Neural cell (in vitro differentiated cells): ENCODE measurements at regions not wholly inside any gene's neighbourhood (a gene's known extent, or its start where the extent isn't known, plus 50 kb on each side); places are given as distances from the start of the nearest gene placed in this dataset.

ENCODE experiments used
- EZH2 ChIP-seq: fragments of 200-600, 300-800 bp; shearing (Covaris generic), sonication (generic); IDR thresholded peaks from 2 replicates; pipeline ENCODE4 v1.6.1; 2014; ENCODE audit warnings: antibody characterized with exemption, low read length, borderline replicate concordance, mild to moderate bottlenecking; ENCODE audit not compliant: insufficient read depth, poor library complexity, severe bottlenecking
- MXI1 ChIP-seq: fragments of 450-650 bp; conservative IDR thresholded peaks from 2 replicates; pipeline ENCODE4 v1.6.1; 2014; ENCODE audit warnings: antibody characterized with exemption, mild to moderate bottlenecking; ENCODE audit not compliant: poor library complexity, severe bottlenecking
- POLR2AphosphoS5 ChIP-seq: IDR thresholded peaks from 2 replicates; pipeline ENCODE4 v1.6.1; 2012
- TF ChIP-seq, protein P1 (sequence below): fragments of 450-650 bp; IDR thresholded peaks from 2 replicates; pipeline ENCODE4 v1.5.1; 2014; ENCODE audit warnings: antibody characterized with exemption, mild to moderate bottlenecking, moderate library complexity; ENCODE audit not compliant: poor library complexity, severe bottlenecking
- TF ChIP-seq, protein P2 (sequence below): IDR thresholded peaks from 2 replicates; pipeline ENCODE4 v1.6.1; 2012; ENCODE audit warnings: borderline replicate concordance

DNA sequence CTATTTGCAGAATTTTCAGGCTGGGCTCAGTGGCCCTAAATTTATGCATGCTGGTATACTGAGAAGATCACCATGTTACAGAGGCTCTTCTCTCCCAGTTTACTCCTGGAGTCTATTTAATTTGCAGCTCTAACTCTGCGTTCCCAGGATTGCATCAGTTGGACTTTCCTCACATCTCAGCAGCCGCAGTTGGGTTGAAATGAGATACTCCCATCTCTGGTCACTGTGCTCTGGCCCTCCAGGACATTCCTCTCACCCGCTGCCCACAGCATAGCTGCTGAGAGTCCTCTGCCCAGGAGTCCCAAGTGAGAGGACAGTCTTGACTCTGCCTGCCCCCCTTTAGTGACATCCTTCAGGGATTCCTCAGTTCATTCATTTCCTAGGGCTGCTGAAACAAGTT is 150.9 kb downstream of the LACC1 start:
- TF ChIP-seq, protein P1, sequence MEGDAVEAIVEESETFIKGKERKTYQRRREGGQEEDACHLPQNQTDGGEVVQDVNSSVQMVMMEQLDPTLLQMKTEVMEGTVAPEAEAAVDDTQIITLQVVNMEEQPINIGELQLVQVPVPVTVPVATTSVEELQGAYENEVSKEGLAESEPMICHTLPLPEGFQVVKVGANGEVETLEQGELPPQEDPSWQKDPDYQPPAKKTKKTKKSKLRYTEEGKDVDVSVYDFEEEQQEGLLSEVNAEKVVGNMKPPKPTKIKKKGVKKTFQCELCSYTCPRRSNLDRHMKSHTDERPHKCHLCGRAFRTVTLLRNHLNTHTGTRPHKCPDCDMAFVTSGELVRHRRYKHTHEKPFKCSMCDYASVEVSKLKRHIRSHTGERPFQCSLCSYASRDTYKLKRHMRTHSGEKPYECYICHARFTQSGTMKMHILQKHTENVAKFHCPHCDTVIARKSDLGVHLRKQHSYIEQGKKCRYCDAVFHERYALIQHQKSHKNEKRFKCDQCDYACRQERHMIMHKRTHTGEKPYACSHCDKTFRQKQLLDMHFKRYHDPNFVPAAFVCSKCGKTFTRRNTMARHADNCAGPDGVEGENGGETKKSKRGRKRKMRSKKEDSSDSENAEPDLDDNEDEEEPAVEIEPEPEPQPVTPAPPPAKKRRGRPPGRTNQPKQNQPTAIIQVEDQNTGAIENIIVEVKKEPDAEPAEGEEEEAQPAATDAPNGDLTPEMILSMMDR: no peak
- no peak for TF ChIP-seq POLR2AphosphoS5
- TF ChIP-seq, protein P2, sequence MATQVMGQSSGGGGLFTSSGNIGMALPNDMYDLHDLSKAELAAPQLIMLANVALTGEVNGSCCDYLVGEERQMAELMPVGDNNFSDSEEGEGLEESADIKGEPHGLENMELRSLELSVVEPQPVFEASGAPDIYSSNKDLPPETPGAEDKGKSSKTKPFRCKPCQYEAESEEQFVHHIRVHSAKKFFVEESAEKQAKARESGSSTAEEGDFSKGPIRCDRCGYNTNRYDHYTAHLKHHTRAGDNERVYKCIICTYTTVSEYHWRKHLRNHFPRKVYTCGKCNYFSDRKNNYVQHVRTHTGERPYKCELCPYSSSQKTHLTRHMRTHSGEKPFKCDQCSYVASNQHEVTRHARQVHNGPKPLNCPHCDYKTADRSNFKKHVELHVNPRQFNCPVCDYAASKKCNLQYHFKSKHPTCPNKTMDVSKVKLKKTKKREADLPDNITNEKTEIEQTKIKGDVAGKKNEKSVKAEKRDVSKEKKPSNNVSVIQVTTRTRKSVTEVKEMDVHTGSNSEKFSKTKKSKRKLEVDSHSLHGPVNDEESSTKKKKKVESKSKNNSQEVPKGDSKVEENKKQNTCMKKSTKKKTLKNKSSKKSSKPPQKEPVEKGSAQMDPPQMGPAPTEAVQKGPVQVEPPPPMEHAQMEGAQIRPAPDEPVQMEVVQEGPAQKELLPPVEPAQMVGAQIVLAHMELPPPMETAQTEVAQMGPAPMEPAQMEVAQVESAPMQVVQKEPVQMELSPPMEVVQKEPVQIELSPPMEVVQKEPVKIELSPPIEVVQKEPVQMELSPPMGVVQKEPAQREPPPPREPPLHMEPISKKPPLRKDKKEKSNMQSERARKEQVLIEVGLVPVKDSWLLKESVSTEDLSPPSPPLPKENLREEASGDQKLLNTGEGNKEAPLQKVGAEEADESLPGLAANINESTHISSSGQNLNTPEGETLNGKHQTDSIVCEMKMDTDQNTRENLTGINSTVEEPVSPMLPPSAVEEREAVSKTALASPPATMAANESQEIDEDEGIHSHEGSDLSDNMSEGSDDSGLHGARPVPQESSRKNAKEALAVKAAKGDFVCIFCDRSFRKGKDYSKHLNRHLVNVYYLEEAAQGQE: no peak
- no peak for TF ChIP-seq EZH2
- TF ChIP-seq MXI1: no peak
